Neural progenitor cell (in vitro differentiated cells): ENCODE measurements at regions not wholly inside any gene's neighbourhood (a gene's known extent, or its start where the extent isn't known, plus 50 kb on each side); places are given as distances from the start of the nearest gene placed in this dataset.

Source experiments
- DNase-seq: peaks from one replicate; pipeline ENCODE4 v3.0.0-alpha.2; 2016; ENCODE audit warnings: low spot score
- H2AFZ ChIP-seq: fragments of 200-600 bp; sonication (generic); replicated peaks from 2 replicates; pipeline ENCODE4 v1.6.1; 2016; ENCODE audit warnings: antibody characterized with exemption
- H3F3A ChIP-seq: fragments of 200-600 bp; sonication (generic); 2 replicates; pipeline ENCODE4 v1.6.1; 2016; ENCODE audit warnings: antibody characterized with exemption, low read depth
- H3K27ac ChIP-seq: fragments of 200-600 bp; sonication (generic); 2 replicates; pipeline ENCODE4 v1.5.1; 2016; ENCODE audit warnings: mild to moderate bottlenecking
- H3K27me3 ChIP-seq: fragments of 200-600 bp; sonication (generic); 2 replicates; pipeline ENCODE4 v1.6.1; 2016; ENCODE audit warnings: mild to moderate bottlenecking, moderate library complexity
- H3K36me3 ChIP-seq: fragments of 200-600 bp; sonication (generic); 2 replicates; pipeline ENCODE4 v1.5.1; 2016
- H3K4me1 ChIP-seq: fragments of 200-600 bp; sonication (generic); 2 replicates; pipeline ENCODE4 v1.6.1; 2016; ENCODE audit warnings: mixed run types
- H3K4me2 ChIP-seq: fragments of 200-600 bp; sonication (generic); 2 replicates; pipeline ENCODE4 v1.6.1; 2016
- H3K4me3 ChIP-seq: fragments of 200-600 bp; sonication (generic); 2 replicates; pipeline ENCODE4 v1.5.1; 2016
- H3K79me2 ChIP-seq: fragments of 200-600 bp; sonication (generic); 2 replicates; pipeline ENCODE4 v1.6.1; 2016; ENCODE audit warnings: low read depth
- H3K9ac ChIP-seq: fragments of 200-600 bp; sonication (generic); 2 replicates; pipeline ENCODE4 v1.6.1; 2016
- H3K9me3 ChIP-seq: fragments of 200-600 bp; sonication (generic); 2 replicates; pipeline ENCODE4 v1.5.1; 2016; ENCODE audit warnings: low read depth
- H4K20me1 ChIP-seq: fragments of 200-600 bp; sonication (generic); 2 replicates; pipeline ENCODE4 v1.6.1; 2016; ENCODE audit warnings: low read depth
- H3K27ac Mint-ChIP-seq: 3 replicates; pipeline ENCODE4 v1.8.0; 2021; ENCODE audit warnings: mixed read lengths
- H3K27me3 Mint-ChIP-seq: 2 replicates; pipeline ENCODE4 v1.8.0; 2022; ENCODE audit warnings: low read depth, mild to moderate bottlenecking, inconsistent platforms, moderate library complexity, mixed read lengths; ENCODE audit not compliant: insufficient read depth
- H3K36me3 Mint-ChIP-seq: 3 replicates; pipeline ENCODE4 v1.8.0; 2021; ENCODE audit warnings: mixed read lengths
- H3K4me1 Mint-ChIP-seq: 3 replicates; pipeline ENCODE4 v1.8.0; 2021; ENCODE audit warnings: mixed read lengths
- H3K4me3 Mint-ChIP-seq: 3 replicates; pipeline ENCODE4 v1.8.0; 2021; ENCODE audit warnings: mild to moderate bottlenecking, moderate library complexity, mixed read lengths
- H3K9me3 Mint-ChIP-seq: 3 replicates; pipeline ENCODE4 v1.8.0; 2020; ENCODE audit warnings: mixed read lengths
- CTCF ChIP-seq: fragments of 200-600 bp; sonication (generic); IDR thresholded peaks from 2 replicates; pipeline ENCODE4 v1.5.1; 2017; ENCODE audit warnings: antibody characterized with exemption, mild to moderate bottlenecking
- EZH2 ChIP-seq: fragments of 200-600 bp; sonication (generic); IDR thresholded peaks from 2 replicates; pipeline ENCODE4 v1.6.1; 2017; ENCODE audit warnings: antibody characterized with exemption, mild to moderate bottlenecking, moderate library complexity
- EZH2phosphoT487 ChIP-seq: fragments of 200-600 bp; sonication (generic); IDR thresholded peaks from 2 replicates; pipeline ENCODE4 v1.6.1; 2017; ENCODE audit warnings: antibody characterized with exemption

GRCh38 chr4:30462445-30463090 is 257.6 kb upstream of the PCDH7 start:
- no peak overlapping the region for H3K27ac ChIP-seq
- no peak overlapping the region for H3K4me3 ChIP-seq
- H3K36me3 ChIP-seq: no peaks in the 10 kb centered on the region
- no peaks in the 10 kb centered on the region for H3F3A ChIP-seq
- Mint-ChIP-seq H3K36me3 (no peaks in the 10 kb centered on the region), H3K27me3 (no peaks in the 10 kb centered on the region), H3K4me1 (peaks cover 11% of the 10 kb centered on the region), H3K4me3 (no peak overlapping the region), H3K27ac (no peak overlapping the region), H3K9me3 (no peaks in the 10 kb centered on the region)
- H3K4me2 ChIP-seq: no peak overlapping the region
- no peaks in the 10 kb centered on the region for H3K79me2 ChIP-seq
- no peaks in the 10 kb centered on the region for H3K9me3 ChIP-seq
- no peaks in the 10 kb centered on the region for H4K20me1 ChIP-seq
- peaks cover 13% of the 10 kb centered on the region for H3K4me1 ChIP-seq
- H2AFZ ChIP-seq: no peak overlapping the region
- no peak for DNase-seq
- no peaks in the 10 kb centered on the region for H3K27me3 ChIP-seq
- TF ChIP-seq EZH2: no peak
- no peak for TF ChIP-seq EZH2phosphoT487
- TF ChIP-seq CTCF: no peak
- H3K9ac ChIP-seq: no peak overlapping the region

GRCh38 chr4:30471861-30472260 is 248.3 kb upstream of the PCDH7 start:
- Histone ChIP-seq H4K20me1 (no peaks in the 10 kb centered on the region), H3K79me2 (no peaks in the 10 kb centered on the region), H3K27ac (no peak overlapping the region), H3K4me3 (no peak overlapping the region), H3K9me3 (no peaks in the 10 kb centered on the region), H3K36me3 (no peaks in the 10 kb centered on the region), H3K27me3 (no peaks in the 10 kb centered on the region), H3K9ac (no peak overlapping the region), H3K4me1 (no peaks in the 10 kb centered on the region), H2AFZ (no peak overlapping the region), H3K4me2 (no peak overlapping the region), H3F3A (no peaks in the 10 kb centered on the region)
- Mint-ChIP-seq H3K4me3 (no peak overlapping the region), H3K4me1 (no peaks in the 10 kb centered on the region), H3K27ac (no peak overlapping the region), H3K9me3 (no peaks in the 10 kb centered on the region), H3K36me3 (no peaks in the 10 kb centered on the region), H3K27me3 (no peaks in the 10 kb centered on the region)
- DNase-seq: no peak
- TF ChIP-seq CTCF: no peak
- TF ChIP-seq EZH2phosphoT487: no peak
- TF ChIP-seq EZH2: no peak

GRCh38 chr4:30473225-30473624 is 246.9 kb upstream of the PCDH7 start:
- Histone ChIP-seq H3K4me2 (no peak overlapping the region), H2AFZ (no peak overlapping the region), H3K36me3 (no peaks in the 10 kb centered on the region), H3F3A (no peaks in the 10 kb centered on the region), H3K27ac (no peak overlapping the region), H3K4me1 (no peaks in the 10 kb centered on the region), H3K27me3 (no peaks in the 10 kb centered on the region), H3K9ac (no peak overlapping the region), H3K9me3 (no peaks in the 10 kb centered on the region), H4K20me1 (no peaks in the 10 kb centered on the region), H3K4me3 (no peak overlapping the region), H3K79me2 (no peaks in the 10 kb centered on the region)
- no peaks in the 10 kb centered on the region for H3K27me3 Mint-ChIP-seq
- no peaks in the 10 kb centered on the region for H3K9me3 Mint-ChIP-seq
- no peak overlapping the region for H3K27ac Mint-ChIP-seq
- DNase-seq: no peak
- no peak for TF ChIP-seq EZH2phosphoT487
- no peak for TF ChIP-seq EZH2
- TF ChIP-seq CTCF: no peak
- H3K36me3 Mint-ChIP-seq: no peaks in the 10 kb centered on the region
- no peaks in the 10 kb centered on the region for H3K4me1 Mint-ChIP-seq
- H3K4me3 Mint-ChIP-seq: no peak overlapping the region
